Testis (tissue), 2 donors: ENCODE measurements at regions not wholly inside any gene's neighbourhood (a gene's known extent, or its start where the extent isn't known, plus 50 kb on each side); places are given as distances from the start of the nearest gene placed in this dataset.

Experiments
- CTCF ChIP-seq, 3 experiments: fragments of 450-650 bp in 2 of 3; fragments of 200-600 bp in 1 of 3; sonication (generic) in 1 of 3; IDR thresholded peaks; one replicate each; pipeline ENCODE4 v1.5.1; 2016 to 2019; ENCODE audit warnings: antibody characterized with exemption in 3 of 3, mild to moderate bottlenecking in 2 of 3, moderate library complexity in 1 of 3
- POLR2A ChIP-seq: fragments of 450-650 bp; IDR thresholded peaks from one replicate; pipeline ENCODE4 v1.6.1; 2017; ENCODE audit warnings: antibody characterized with exemption, mild to moderate bottlenecking, moderate library complexity

- TF ChIP-seq CTCF (IDR thresholded peaks at IDR 0.05) (no peak), POLR2A (no peak)
Measured at GRCh38 chr4:57305836-57306235, 195.7 kb upstream of the IGFBP7 start.
